ENCODE measurements at regions not wholly inside any gene's neighbourhood (a gene's known extent, or its start where the extent isn't known, plus 50 kb on each side); places are given as distances from the start of the nearest gene placed in this dataset.

GRCh38 chr2:65786007-65786717, 353.8 kb upstream of the SPRED2 start:
- no peak for TF ChIP-seq CTCF (IDR thresholded peaks at IDR 0.05; ENCODE audit: borderline replicate concordance, extremely low read depth, low read length, poor library complexity, severe bottlenecking)
- TF ChIP-seq EZH2 (IDR thresholded peaks at IDR 0.05; ENCODE audit: borderline replicate concordance, low read depth, low read length, severe bottlenecking), result no peak
